Iris pigment epithelial cell (primary cell): ENCODE measurements at regions not wholly inside any gene's neighbourhood (a gene's known extent, or its start where the extent isn't known, plus 50 kb on each side); places are given as distances from the start of the nearest gene placed in this dataset.

ENCODE experiments used
- DNase-seq: peaks from one replicate; pipeline ENCODE4 v3.0.0-alpha.2; 2011; ENCODE audit warnings: low read depth

DNA sequence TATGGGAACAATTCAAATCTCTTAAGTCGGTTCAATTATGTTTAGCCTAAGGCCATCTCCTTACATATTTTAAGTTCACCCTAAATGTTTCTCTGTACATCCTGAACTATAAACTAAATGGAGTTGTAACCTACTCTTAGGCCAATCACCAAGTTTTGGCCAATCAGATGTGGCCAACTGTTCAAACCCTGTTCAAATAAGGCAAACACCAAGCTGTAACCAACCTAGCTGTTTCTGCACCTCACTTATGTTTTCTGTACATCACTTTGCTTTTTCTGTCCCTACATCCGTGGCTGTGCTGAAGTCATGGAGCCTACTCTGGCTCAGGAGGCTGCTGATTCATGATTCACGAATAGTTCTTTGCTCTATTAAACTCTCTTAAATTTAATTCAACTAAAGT lies 165.3 kb downstream of the GASK1B start:
- no peak for DNase-seq

DNA sequence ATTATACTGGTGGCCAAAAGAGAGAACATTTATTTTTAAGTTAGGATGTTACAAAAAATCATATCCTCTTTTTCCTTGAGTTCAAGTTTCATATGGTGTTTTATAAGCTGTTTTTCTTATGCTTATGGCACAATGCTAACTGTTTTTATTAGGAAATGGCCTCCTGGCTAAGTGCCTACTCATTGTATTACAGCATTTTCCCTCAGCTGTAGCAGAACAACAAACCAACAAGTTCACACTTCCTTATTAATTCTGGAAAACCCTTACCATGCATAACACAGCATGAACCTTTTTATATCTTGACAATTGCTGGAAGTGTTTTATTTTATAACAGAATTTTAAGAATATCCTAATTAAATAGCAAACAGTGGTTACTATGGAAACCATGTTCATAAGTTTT lies 165.8 kb downstream of the GASK1B start:
- no peak for DNase-seq

- no peak for DNase-seq
Measured at GRCh38 chr4:158005021-158005420, 167.8 kb downstream of the GASK1B start.

DNA sequence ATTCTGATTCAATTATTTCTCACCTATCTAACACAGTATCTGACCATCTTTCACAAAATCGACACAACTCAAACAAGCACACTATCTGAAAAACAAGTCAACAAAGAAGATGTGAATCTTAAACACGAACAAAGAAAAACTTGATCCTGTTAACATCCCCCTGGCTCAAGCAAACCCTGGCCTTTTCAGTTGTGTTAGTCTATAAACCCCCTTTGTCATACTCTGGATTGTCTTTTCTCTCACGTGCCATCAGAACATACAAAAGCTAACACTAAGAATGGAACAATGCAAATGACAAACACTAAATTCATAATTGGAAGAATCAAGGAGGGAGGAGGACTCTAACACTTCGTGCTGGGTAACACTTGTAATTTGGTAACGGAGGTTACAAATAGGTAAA lies 168.7 kb downstream of the GASK1B start:
- no peak for DNase-seq

GRCh38 chr4:158003212-158003611 lies 169.6 kb downstream of the GASK1B start:
- DNase-seq: peak; percentile 53

DNA sequence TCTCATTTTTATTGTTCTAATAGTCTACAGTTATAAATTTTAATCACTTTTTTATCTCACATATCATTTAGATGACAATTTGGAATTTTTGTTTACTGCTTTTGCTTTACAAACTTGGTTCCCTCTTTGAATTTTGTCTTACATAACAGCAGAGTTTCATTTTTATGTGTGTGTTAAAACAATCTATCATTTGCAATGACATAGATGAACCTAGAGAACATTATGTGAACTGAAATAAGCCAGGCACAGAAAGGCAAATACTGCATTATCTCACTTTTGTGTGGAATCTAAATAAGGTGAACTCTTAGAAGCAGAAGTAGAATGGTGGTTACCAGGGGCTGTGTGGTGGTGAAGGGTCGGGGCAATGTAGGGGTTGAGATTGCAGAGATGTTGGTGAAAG lies 170.7 kb downstream of the GASK1B start:
- DNase-seq: no peak

DNA sequence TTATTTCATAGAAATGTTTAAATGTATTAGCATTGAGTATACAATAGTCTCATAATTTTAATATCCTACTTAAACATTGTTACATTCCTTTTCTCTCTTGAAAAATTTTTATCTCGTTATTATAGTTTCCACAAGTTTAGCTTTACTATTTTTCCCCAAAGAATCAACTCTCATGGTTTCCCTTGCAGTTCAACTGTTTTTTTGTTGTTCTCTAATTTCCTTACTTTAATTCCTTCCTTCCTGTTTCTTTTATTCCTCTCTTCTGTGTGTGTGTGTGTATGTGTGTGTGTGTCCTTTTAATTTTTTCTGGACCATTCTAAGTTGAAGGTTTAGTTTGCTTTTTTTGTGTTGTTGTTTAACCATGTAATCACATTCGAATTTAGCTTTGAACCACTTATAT lies 171.1 kb downstream of the GASK1B start:
- no peak for DNase-seq

- no peak for DNase-seq
Measured at GRCh38 chr4:157999723-158000122, 173.1 kb downstream of the GASK1B start.

- no peak for DNase-seq
Measured at GRCh38 chr4:157997296-157997695, 175.5 kb downstream of the GASK1B start.

GRCh38 chr4:157996061-157997028 lies 176.5 kb downstream of the GASK1B start:
- no peak for DNase-seq

GRCh38 chr4:157994863-157995262 lies 178.0 kb downstream of the GASK1B start:
- DNase-seq: no peak

- no peak for DNase-seq
Measured at GRCh38 chr4:157992948-157993839, 179.6 kb downstream of the GASK1B start.

DNA sequence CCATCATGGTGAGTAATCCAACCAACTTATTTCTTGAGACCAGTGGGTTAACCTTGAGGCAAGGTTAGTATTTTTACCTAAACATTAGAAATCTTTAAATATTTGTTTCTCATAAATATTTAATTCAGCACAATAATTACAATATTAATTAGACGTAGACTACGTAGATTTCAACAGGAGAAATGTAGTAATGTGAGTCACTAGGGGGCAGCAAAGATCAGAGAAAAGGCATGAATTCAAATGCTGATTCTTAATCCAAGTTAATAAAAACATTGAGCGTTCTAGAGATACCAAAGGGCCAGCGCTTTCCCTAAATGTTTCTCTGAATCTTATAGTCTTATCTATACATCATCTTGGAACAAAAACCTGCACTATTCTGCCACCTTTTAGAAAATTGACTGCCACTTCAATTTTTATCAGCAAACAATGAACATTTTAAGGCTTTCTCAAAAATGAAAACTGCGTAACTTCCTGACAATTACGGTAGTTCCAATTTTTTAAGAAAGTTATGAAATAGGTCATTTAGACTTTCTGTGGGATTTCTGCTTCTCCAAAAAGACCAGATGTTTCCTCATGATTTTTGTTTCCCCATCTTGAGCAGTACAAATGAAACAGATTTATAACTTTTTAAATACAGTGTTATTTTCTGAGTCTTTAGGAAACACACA lies 180.7 kb downstream of the GASK1B start:
- DNase-seq: peak; percentile 69

GRCh38 chr4:157988641-157989040 lies 184.2 kb downstream of the GASK1B start:
- no peak for DNase-seq

DNA sequence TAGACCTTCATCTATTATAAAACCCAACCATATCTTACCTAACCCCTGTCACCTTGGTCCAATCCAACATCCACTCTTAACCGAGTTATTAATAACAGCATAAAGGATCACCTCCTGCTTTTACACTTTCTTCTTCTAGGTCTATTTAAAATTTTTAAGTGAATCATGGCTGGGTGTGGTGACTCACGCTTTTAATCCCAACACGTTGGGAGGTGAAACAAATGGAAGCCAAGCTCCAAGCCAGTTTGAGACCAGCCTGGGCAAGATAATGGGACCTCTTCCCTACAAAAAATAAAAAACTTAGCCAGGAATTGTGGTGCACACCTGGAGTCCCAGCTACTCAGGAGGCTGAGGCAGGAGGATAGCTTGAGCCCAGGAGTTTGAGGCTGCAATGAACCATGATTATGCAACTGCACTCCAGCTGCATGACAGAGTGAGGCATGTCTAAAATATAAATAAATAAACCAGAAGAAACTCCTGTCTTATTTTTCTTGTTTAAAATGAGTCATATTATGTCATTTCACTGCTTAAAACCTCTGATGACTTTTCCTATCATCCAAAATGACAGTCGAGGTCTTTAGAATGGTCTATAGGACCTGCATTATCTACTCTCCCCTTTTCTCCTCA lies 188.4 kb downstream of the GASK1B start:
- peak; percentile 10 for DNase-seq

GRCh38 chr4:157983300-157983699 lies 189.5 kb downstream of the GASK1B start:
- DNase-seq: no peak

DNA sequence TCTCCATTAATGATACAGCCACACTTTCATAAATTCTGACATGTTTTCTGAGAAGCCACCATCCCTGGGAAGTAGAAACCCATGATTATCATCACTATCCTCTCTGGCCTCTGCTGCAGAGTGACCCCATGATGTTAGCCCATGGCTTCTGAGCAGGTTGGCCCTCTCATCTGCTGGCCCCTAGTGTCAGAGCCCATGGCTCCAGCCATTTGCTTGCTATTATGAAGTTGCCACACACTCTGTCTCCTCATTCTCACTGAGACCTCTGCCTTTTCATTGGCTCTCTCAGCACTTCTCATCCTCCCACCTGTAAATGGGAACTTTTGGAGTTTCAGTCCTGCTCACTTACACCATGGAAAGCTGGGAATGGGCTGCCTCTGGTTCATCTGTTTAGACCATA lies 192.7 kb downstream of the GASK1B start:
- no peak for DNase-seq

- peak; percentile 68 for DNase-seq
Measured at GRCh38 chr4:157978680-157979361, 194.0 kb downstream of the GASK1B start.

- peak; percentile 27 for DNase-seq
Measured at GRCh38 chr4:157977086-157977485, 195.7 kb downstream of the GASK1B start.

- DNase-seq: no peak
Measured at GRCh38 chr4:157973297-157973696, 199.5 kb downstream of the GASK1B start.

DNA sequence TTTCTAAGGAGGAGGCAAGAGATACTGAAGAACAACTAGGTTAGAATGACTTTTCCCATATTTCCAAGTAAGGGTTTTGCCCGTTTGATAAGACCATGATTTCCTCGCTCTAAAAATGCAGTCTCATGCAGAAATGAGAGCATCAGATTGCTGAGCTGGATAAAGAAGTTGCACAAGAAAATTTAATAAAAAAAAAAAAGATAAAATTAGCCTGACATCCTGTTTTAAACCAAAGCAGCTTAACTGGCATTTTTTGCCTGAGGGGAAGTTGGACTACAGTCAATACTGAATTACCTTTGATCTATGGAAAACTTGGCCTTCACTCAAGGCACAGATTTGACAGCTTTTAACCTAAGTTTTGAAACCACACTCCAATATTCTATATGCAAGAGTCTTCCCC lies 208.4 kb downstream of the GASK1B start:
- no peak for DNase-seq
